GM13976 (cell line): ENCODE measurements at regions not wholly inside any gene's neighbourhood (a gene's known extent, or its start where the extent isn't known, plus 50 kb on each side); places are given as distances from the start of the nearest gene placed in this dataset.

Experiments used
- DNase-seq: peaks from one replicate; pipeline ENCODE4 v3.0.0; 2012; ENCODE audit warnings: low spot score
- CTCF ChIP-seq: IDR thresholded peaks from 2 replicates; pipeline ENCODE4 v1.5.1; 2012; ENCODE audit warnings: borderline replicate concordance, mild to moderate bottlenecking; ENCODE audit not compliant: insufficient read depth; ENCODE audit errors: extremely low read depth, missing control alignments, control extremely low read depth
- in situ Hi-C: fragments of 300-500 bp; cut with MboI; formaldehyde crosslinking; loops from one replicate; pipeline ENCODE4 v1.12.0; 2022; ENCODE audit warnings: low sequenced_read_pairs, mixed read lengths, inconsistent platforms; ENCODE audit not compliant: unreplicated experiment

- no peak for DNase-seq
- in situ Hi-C loops = no loop called here
- no peak for TF ChIP-seq CTCF
Measured at GRCh38 chr9:118635416-118635815, 733.8 kb downstream of the BRINP1 start.

GRCh38 chr9:118637681-118638080 lies 731.6 kb downstream of the BRINP1 start:
- TF ChIP-seq CTCF = no peak
- in situ Hi-C loops = no loop called here
- no peak for DNase-seq

GRCh38 chr9:118640836-118641560 lies 728.2 kb downstream of the BRINP1 start:
- TF ChIP-seq CTCF = no peak
- in situ Hi-C loops = no loop called here
- no peak for DNase-seq

GRCh38 chr9:118643118-118643517 lies 726.1 kb downstream of the BRINP1 start:
- in situ Hi-C loops = no loop called here
- TF ChIP-seq CTCF = no peak
- no peak for DNase-seq

- in situ Hi-C loops = no loop called here
- DNase-seq = no peak
Measured at GRCh38 chr9:118644066-118644465, 725.2 kb downstream of the BRINP1 start.

GRCh38 chr9:118647331-118647730 lies 721.9 kb downstream of the BRINP1 start:
- in situ Hi-C loops = no loop called here
- no peak for TF ChIP-seq CTCF
- no peak for DNase-seq

More at GRCh38 chr9:118644066-118644465, 725.2 kb downstream of the BRINP1 start:
- no peak for TF ChIP-seq CTCF

- in situ Hi-C loops = no loop called here
- no peak for TF ChIP-seq CTCF
- no peak for DNase-seq
Measured at GRCh38 chr9:118650417-118650816, 718.8 kb downstream of the BRINP1 start.
